ENCODE measurements at regions not wholly inside any gene's neighbourhood (a gene's known extent, or its start where the extent isn't known, plus 50 kb on each side); places are given as distances from the start of the nearest gene placed in this dataset.

DNA sequence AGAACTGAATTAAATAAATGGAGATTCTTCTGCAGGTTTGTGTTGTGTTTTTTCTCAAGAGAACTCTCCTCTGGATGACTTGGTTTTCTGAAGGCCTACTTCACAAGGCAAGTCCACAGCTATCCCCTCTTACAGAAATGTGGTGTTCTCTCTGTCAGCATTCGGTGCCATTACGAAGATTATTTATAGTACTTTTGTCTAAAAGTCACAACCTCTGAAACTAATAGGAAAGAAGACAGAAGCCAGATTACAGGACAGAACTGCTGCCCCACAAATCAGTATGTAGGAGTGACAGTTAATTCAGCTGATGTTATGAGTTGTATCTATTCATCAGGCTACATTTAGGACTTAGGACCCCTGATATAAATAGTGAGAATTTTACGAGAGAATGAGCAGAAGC lies 413.5 kb downstream of the TMX3 start:
- DNase-seq = no peak
- no peaks in the 10 kb centered on the region for H3K79me2 ChIP-seq (ENCODE audit: insufficient read depth)
- no peak overlapping the region for H3K27ac ChIP-seq
- H3K9me2 ChIP-seq (ENCODE audit: insufficient read depth) = no peaks in the 10 kb centered on the region
- no peaks in the 10 kb centered on the region for H3F3A ChIP-seq (ENCODE audit: insufficient read depth)
- H3K4me1 ChIP-seq (ENCODE audit: insufficient read depth) = no peaks in the 10 kb centered on the region
- no peak overlapping the region for H2AFZ ChIP-seq
- H3K4me3 ChIP-seq = no peak overlapping the region
- H4K20me1 ChIP-seq (ENCODE audit: insufficient read depth) = no peaks in the 10 kb centered on the region
- H3K9me3 ChIP-seq (ENCODE audit: low read depth) = no peaks in the 10 kb centered on the region
- no peaks in the 10 kb centered on the region for H3K36me3 ChIP-seq (ENCODE audit: low read depth)
- in situ Hi-C loops (cut with MboI) = no loop called here
- H3K9ac ChIP-seq = no peak overlapping the region
- WGBS, 2 experiments (ENCODE audit: low coverage in 1 of 2, low lambda C conversion rate in 2 of 2, missing lambda C conversion rate in 2 of 2) = 87 to 88% methylated on average over 3 of the region's 3 CpGs
- TF ChIP-seq EZH2phosphoT487 (IDR thresholded peaks at IDR 0.05; ENCODE audit: insufficient read depth, low read depth) (no peak), EZH2 (IDR thresholded peaks at IDR 0.05; ENCODE audit: insufficient read depth, poor library complexity, severe bottlenecking) (no peak)
- H3K4me2 ChIP-seq (ENCODE audit: unreplicated experiment) = no peak overlapping the region
- H3K27me3 ChIP-seq (replicated peaks; ENCODE audit: insufficient read depth) = no peaks in the 10 kb centered on the region

DNA sequence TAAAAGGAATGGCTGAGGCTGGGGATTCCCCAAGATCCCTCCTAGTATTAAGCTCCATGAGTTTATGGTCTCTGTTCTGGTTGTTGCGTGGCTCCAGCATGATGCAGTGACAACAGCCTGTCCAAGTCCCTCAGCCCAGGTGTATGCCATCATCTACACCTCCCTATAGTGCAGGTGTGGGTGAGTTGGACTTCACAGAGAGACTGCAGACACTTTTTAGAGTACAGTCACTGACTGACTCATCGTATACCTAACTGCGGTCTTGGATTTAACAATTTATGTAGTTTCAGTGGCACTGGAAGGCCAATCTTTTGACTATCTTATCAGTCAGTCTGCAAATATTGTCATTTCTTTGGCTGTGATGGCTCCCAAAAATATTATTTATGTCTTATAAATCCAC lies 415.0 kb downstream of the TMX3 start:
- H2AFZ ChIP-seq = no peak overlapping the region

DNA sequence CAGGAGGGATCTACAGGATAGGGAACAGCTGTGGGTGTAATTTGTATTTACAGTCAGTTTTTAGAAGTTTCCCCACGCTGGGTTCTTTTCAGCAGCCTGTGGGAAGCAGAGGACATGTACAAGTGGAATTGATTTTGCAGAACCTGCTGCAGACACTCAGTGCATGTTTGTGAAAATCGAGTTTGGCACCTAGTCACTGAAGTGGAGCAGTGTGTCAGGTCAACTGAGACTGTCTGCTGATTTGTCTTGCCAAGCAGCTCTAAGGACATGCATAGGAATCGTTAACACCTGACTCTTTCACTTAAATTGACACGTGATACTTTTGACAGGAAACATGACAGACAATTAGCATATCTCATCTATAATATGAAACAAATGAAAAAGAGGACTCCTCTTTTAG lies 416.6 kb downstream of the TMX3 start:
- Histone ChIP-seq H4K20me1 (ENCODE audit: insufficient read depth) (no peaks in the 10 kb centered on the region), H3K27ac (no peak overlapping the region), H3K4me3 (no peak overlapping the region), H3K79me2 (ENCODE audit: insufficient read depth) (no peaks in the 10 kb centered on the region), H3K4me1 (ENCODE audit: insufficient read depth) (no peaks in the 10 kb centered on the region), H2AFZ (peak overlapping the region; percentile 39; the same call in 1 of the 2 replicates), H3K9me3 (ENCODE audit: low read depth) (peaks cover 3% of the 10 kb centered on the region), H3K9me2 (ENCODE audit: insufficient read depth) (no peaks in the 10 kb centered on the region), H3F3A (ENCODE audit: insufficient read depth) (no peaks in the 10 kb centered on the region), H3K4me2 (ENCODE audit: unreplicated experiment) (no peak overlapping the region), H3K27me3 (replicated peaks; ENCODE audit: insufficient read depth) (no peaks in the 10 kb centered on the region), H3K36me3 (ENCODE audit: low read depth) (peaks cover 4% of the 10 kb centered on the region; the same call in 1 of the 2 replicates), H3K9ac (no peak overlapping the region)
- in situ Hi-C loops (cut with MboI) = no loop called here
- TF ChIP-seq EZH2phosphoT487 (IDR thresholded peaks at IDR 0.05; ENCODE audit: insufficient read depth, low read depth) = no peak
- TF ChIP-seq EZH2 (IDR thresholded peaks at IDR 0.05; ENCODE audit: insufficient read depth, poor library complexity, severe bottlenecking) = no peak
- 44 to 47% methylated on average over 4 of the region's 4 CpGs for WGBS, 2 experiments (ENCODE audit: low coverage in 1 of 2, low lambda C conversion rate in 2 of 2, missing lambda C conversion rate in 2 of 2)
- no peak for DNase-seq

More for the DNA sequence above, 415.0 kb downstream of the TMX3 start:
- in situ Hi-C loops (cut with MboI) = no loop called here
- no peak for TF ChIP-seq EZH2 (IDR thresholded peaks at IDR 0.05; ENCODE audit: insufficient read depth, poor library complexity, severe bottlenecking)
- TF ChIP-seq EZH2phosphoT487 (IDR thresholded peaks at IDR 0.05; ENCODE audit: insufficient read depth, low read depth) = no peak
- Histone ChIP-seq H3K36me3 (ENCODE audit: low read depth) (no peaks in the 10 kb centered on the region), H4K20me1 (ENCODE audit: insufficient read depth) (no peaks in the 10 kb centered on the region), H3K4me3 (no peak overlapping the region), H3K27ac (no peak overlapping the region), H3K4me2 (ENCODE audit: unreplicated experiment) (no peak overlapping the region), H3K9ac (no peak overlapping the region), H3K79me2 (ENCODE audit: insufficient read depth) (no peaks in the 10 kb centered on the region), H3K27me3 (replicated peaks; ENCODE audit: insufficient read depth) (no peaks in the 10 kb centered on the region), H3K9me3 (ENCODE audit: low read depth) (no peaks in the 10 kb centered on the region), H3K4me1 (ENCODE audit: insufficient read depth) (no peaks in the 10 kb centered on the region), H3K9me2 (ENCODE audit: insufficient read depth) (no peaks in the 10 kb centered on the region), H3F3A (ENCODE audit: insufficient read depth) (no peaks in the 10 kb centered on the region)
- no peak for DNase-seq
- WGBS, 2 experiments (ENCODE audit: low coverage in 1 of 2, low lambda C conversion rate in 2 of 2, missing lambda C conversion rate in 2 of 2) = 90 to 98% methylated on average over 3 of the region's 3 CpGs

DNA sequence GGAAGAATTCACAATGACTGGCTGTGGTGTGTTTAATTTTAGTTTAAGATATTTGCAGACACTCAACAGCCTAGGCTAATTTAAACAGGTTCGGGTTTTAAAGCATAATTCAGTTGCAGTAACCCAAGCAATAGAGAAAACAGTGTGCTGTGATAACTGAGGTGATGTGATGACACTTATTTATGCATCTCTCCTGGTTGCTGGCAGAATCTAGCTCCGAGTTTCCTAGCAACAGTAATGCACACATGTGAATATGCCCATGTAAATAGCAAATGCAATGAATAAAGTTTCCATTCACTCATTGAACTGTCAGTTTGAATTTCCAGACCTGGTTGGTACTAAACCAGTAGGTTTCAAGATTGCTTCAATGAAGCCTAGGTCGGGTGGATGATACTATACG lies 426.5 kb downstream of the TMX3 start:
- no peak for DNase-seq
- peaks cover under 1% of the 10 kb centered on the region for H3K9me3 ChIP-seq (ENCODE audit: low read depth)
- no peak overlapping the region for H3K9ac ChIP-seq
- H3K27me3 ChIP-seq (replicated peaks; ENCODE audit: insufficient read depth) = no peaks in the 10 kb centered on the region
- H3K36me3 ChIP-seq (ENCODE audit: low read depth) = peaks cover under 1% of the 10 kb centered on the region; the same call in 1 of the 2 replicates
- TF ChIP-seq EZH2phosphoT487 (IDR thresholded peaks at IDR 0.05; ENCODE audit: insufficient read depth, low read depth) = no peak
- TF ChIP-seq EZH2 (IDR thresholded peaks at IDR 0.05; ENCODE audit: insufficient read depth, poor library complexity, severe bottlenecking) = no peak
- H3K4me3 ChIP-seq = no peak overlapping the region
- H3K79me2 ChIP-seq (ENCODE audit: insufficient read depth) = no peaks in the 10 kb centered on the region
- H3K27ac ChIP-seq = no peak overlapping the region
- H2AFZ ChIP-seq = no peak overlapping the region
- H3K4me2 ChIP-seq (ENCODE audit: unreplicated experiment) = no peak overlapping the region
- no peaks in the 10 kb centered on the region for H3K9me2 ChIP-seq (ENCODE audit: insufficient read depth)
- no peaks in the 10 kb centered on the region for H4K20me1 ChIP-seq (ENCODE audit: insufficient read depth)
- 9 to 18% methylated on average over 4 of the region's 4 CpGs for WGBS, 2 experiments (ENCODE audit: low coverage in 1 of 2, low lambda C conversion rate in 2 of 2, missing lambda C conversion rate in 2 of 2)
- no peaks in the 10 kb centered on the region for H3K4me1 ChIP-seq (ENCODE audit: insufficient read depth)
- no peaks in the 10 kb centered on the region for H3F3A ChIP-seq (ENCODE audit: insufficient read depth)
- in situ Hi-C loops (cut with MboI) = no loop called here

DNA sequence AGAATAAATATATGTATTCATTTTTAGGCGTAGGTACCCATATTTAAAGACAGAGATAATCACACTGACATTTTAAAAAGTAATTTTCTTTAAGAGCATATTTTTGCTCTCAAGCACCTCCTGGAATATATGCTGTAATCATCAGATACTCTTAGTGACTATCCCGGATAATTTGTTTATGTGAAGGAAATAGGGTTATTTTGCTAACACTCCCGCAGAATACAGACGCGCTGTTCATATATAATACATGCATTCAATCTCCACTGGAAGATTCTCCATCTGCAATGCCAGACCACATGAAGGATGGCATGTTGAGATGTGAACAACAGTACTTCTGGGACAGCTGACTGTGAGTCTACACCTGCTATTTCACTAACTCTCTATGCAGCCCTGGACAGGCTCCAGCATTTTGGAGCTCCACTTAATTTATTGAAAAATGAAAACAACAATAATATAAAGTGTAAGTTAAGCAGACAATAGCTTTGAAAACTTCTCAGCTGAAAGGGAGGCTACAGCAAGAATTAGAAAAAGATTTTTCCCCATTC lies 430.6 kb downstream of the TMX3 start:
- in situ Hi-C loops (cut with MboI) = no loop called here
- no peak for DNase-seq

More for the DNA sequence above, 430.6 kb downstream of the TMX3 start:
- no peak overlapping the region for H2AFZ ChIP-seq
- H3K9me3 ChIP-seq (ENCODE audit: low read depth) = no peaks in the 10 kb centered on the region
- H3K4me1 ChIP-seq (ENCODE audit: insufficient read depth) = no peaks in the 10 kb centered on the region
- H3K9me2 ChIP-seq (ENCODE audit: insufficient read depth) = no peaks in the 10 kb centered on the region
- H4K20me1 ChIP-seq (ENCODE audit: insufficient read depth) = no peaks in the 10 kb centered on the region
- 86 to 90% methylated on average over 5 of the region's 5 CpGs for WGBS, 2 experiments (ENCODE audit: low coverage in 1 of 2, low lambda C conversion rate in 2 of 2, missing lambda C conversion rate in 2 of 2)
- H3K4me2 ChIP-seq (ENCODE audit: unreplicated experiment) = no peak overlapping the region
- no peaks in the 10 kb centered on the region for H3F3A ChIP-seq (ENCODE audit: insufficient read depth)
- H3K36me3 ChIP-seq (ENCODE audit: low read depth) = no peaks in the 10 kb centered on the region
- H3K4me3 ChIP-seq = no peak overlapping the region
- H3K27ac ChIP-seq = no peak overlapping the region
- TF ChIP-seq EZH2 (IDR thresholded peaks at IDR 0.05; ENCODE audit: insufficient read depth, poor library complexity, severe bottlenecking) = no peak
- no peak for TF ChIP-seq EZH2phosphoT487 (IDR thresholded peaks at IDR 0.05; ENCODE audit: insufficient read depth, low read depth)
- H3K9ac ChIP-seq = no peak overlapping the region
- H3K27me3 ChIP-seq (replicated peaks; ENCODE audit: insufficient read depth) = no peaks in the 10 kb centered on the region
- H3K79me2 ChIP-seq (ENCODE audit: insufficient read depth) = no peaks in the 10 kb centered on the region

Data from GM23248 (cell line).